Left renal cortex interstitium (tissue), 4 donors: ENCODE measurements at regions not wholly inside any gene's neighbourhood (a gene's known extent, or its start where the extent isn't known, plus 50 kb on each side); places are given as distances from the start of the nearest gene placed in this dataset.

ENCODE experiments used
- DNase-seq, 4 donors: peaks; one replicate each; pipeline ENCODE4 v3.0.0-alpha.2; 2013; ENCODE audit warnings: low read depth in 4 of 4, low spot score in 2 of 4, missing footprints in 1 of 4

DNA sequence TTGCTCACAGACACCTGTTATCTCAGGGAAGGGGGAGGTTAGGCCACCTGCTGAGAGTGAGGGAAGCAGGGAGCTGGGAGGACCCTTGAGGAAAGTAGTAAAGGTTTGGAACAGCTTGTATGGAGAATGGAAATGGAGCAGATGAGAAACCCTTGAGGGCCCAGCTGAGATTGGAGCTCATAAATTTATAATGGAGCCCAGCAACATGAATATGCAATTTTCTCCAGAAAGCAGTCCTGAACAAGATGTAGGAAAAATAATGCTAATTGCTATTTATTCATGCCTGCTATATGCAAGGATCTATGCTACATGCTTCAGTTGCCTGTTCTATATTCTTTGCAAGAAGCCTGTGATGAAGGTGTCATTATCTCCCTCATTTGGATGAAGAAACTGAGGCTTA, 67.5 kb upstream of the LEF1 start:
- no peak for DNase-seq

- DNase-seq, result no peak
Measured at GRCh38 chr4:108227923-108228322, 59.2 kb upstream of the LEF1 start.

DNA sequence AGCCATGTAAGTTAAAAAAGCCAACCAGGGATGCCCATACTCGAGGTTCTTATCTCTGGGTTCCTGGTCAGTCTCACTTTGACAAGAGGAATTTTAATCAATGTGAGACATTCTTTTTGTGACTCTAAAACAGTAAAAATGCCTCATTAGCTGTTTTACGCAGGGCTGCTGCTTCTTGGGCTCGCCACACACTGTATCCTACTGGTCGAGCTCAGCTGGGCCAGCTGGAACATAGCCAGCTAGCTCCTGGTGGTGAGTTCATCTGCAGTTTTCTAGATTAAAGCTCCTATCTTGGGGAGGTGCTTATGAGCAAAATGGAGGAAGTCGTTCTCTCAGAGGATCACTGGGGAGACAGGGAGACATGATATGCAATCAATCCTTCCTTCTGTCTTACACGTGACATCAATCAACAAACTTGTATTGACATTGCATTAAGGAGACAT, 55.9 kb upstream of the LEF1 start:
- no peak for DNase-seq

DNA sequence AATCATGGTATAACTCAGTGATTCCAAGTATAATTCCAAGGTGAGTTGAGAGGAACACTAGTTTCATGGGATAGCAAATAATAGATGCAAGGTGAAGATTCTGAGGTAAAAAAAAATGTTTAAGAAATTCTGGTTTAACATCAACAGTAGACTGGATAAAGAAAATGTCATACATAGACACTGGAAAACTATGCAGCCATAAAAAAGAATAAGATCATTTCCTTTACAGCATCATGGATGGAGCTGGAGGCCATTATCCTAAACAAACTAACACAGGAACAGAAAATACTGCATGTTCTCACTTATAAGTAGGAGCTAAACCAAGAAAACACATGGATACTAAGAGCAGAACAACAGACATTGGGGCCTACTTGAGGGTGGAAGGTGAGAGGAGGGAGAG, 54.6 kb upstream of the LEF1 start:
- DNase-seq, result no peak

- no peak for DNase-seq
Measured at GRCh38 chr4:108219998-108220397, 51.3 kb upstream of the LEF1 start.
